ENCODE measurements at regions not wholly inside any gene's neighbourhood (a gene's known extent, or its start where the extent isn't known, plus 50 kb on each side); places are given as distances from the start of the nearest gene placed in this dataset.

- Mint-ChIP-seq H3K36me3 (ENCODE audit: low read depth, unreplicated experiment) (no peaks in the 10 kb centered on the region), H3K27ac (ENCODE audit: unreplicated experiment) (no peak overlapping the region), H3K27me3 (ENCODE audit: low read depth, unreplicated experiment) (peaks cover 39% of the 10 kb centered on the region), H3K9me3 (ENCODE audit: unreplicated experiment) (peaks cover 4% of the 10 kb centered on the region), H3K4me1 (ENCODE audit: low read depth, unreplicated experiment) (peaks cover 4% of the 10 kb centered on the region), H3K4me3 (ENCODE audit: unreplicated experiment) (no peak overlapping the region)
- Histone ChIP-seq H2AFZ (ENCODE audit: low read depth, low read length) (no peak overlapping the region), H3K4me1 (ENCODE audit: insufficient read depth, low read length) (no peaks in the 10 kb centered on the region), H3K9ac (ENCODE audit: low read length) (no peak overlapping the region), H4K20me1 (ENCODE audit: insufficient read depth, low read length) (no peaks in the 10 kb centered on the region), H3K79me2 (ENCODE audit: insufficient read depth, low read length) (no peaks in the 10 kb centered on the region), H3K4me2 (ENCODE audit: low read length) (no peak overlapping the region), H3K27me3 (ENCODE audit: insufficient read depth, low read length) (peaks cover 14% of the 10 kb centered on the region), H3K9me3 (ENCODE audit: insufficient read depth, low read depth, low read length) (no peaks in the 10 kb centered on the region), H3K27ac (ENCODE audit: low read depth, low read length) (no peak overlapping the region), H3K36me3 (ENCODE audit: insufficient read depth, low read length) (no peaks in the 10 kb centered on the region), H3K4me3 (ENCODE audit: insufficient read depth, low read depth, low read length) (no peak overlapping the region)
- TF ChIP-seq CTCF (IDR thresholded peaks at IDR 0.05; ENCODE audit: insufficient read depth, low read depth, low read length) (no peak), EZH2 (IDR thresholded peaks at IDR 0.05; ENCODE audit: insufficient read depth, low read length) (no peak)
- DNase-seq (ENCODE audit: low read depth), result no peak
- no peak for FAIRE-seq
Observed at GRCh38 chr16:85998868-85999729, 100.1 kb downstream of the IRF8 start.

GRCh38 chr16:85999778-86000177 lies 100.8 kb downstream of the IRF8 start:
- Histone ChIP-seq H3K27me3 (ENCODE audit: insufficient read depth, low read length) (peaks cover 11% of the 10 kb centered on the region), H2AFZ (ENCODE audit: low read depth, low read length) (no peak overlapping the region), H3K36me3 (ENCODE audit: insufficient read depth, low read length) (no peaks in the 10 kb centered on the region), H3K9me3 (ENCODE audit: insufficient read depth, low read depth, low read length) (no peaks in the 10 kb centered on the region), H3K79me2 (ENCODE audit: insufficient read depth, low read length) (no peaks in the 10 kb centered on the region), H3K4me3 (ENCODE audit: insufficient read depth, low read depth, low read length) (no peak overlapping the region), H3K4me1 (ENCODE audit: insufficient read depth, low read length) (no peaks in the 10 kb centered on the region), H3K9ac (ENCODE audit: low read length) (no peak overlapping the region), H3K4me2 (ENCODE audit: low read length) (no peak overlapping the region), H4K20me1 (ENCODE audit: insufficient read depth, low read length) (no peaks in the 10 kb centered on the region), H3K27ac (ENCODE audit: low read depth, low read length) (no peak overlapping the region)
- H3K4me1 Mint-ChIP-seq (ENCODE audit: low read depth, unreplicated experiment), result peaks cover 4% of the 10 kb centered on the region
- no peak for FAIRE-seq
- no peak for DNase-seq (ENCODE audit: low read depth)
- TF ChIP-seq CTCF (IDR thresholded peaks at IDR 0.05; ENCODE audit: insufficient read depth, low read depth, low read length), result no peak
- H3K9me3 Mint-ChIP-seq (ENCODE audit: unreplicated experiment), result peaks cover 4% of the 10 kb centered on the region
- H3K36me3 Mint-ChIP-seq (ENCODE audit: low read depth, unreplicated experiment), result no peaks in the 10 kb centered on the region
- H3K27me3 Mint-ChIP-seq (ENCODE audit: low read depth, unreplicated experiment), result peaks cover 38% of the 10 kb centered on the region
- no peak overlapping the region for H3K27ac Mint-ChIP-seq (ENCODE audit: unreplicated experiment)
- no peak overlapping the region for H3K4me3 Mint-ChIP-seq (ENCODE audit: unreplicated experiment)

Measured in astrocyte (in vitro differentiated cells and primary cell).